Keratinocyte (primary cell): ENCODE measurements at regions not wholly inside any gene's neighbourhood (a gene's known extent, or its start where the extent isn't known, plus 50 kb on each side); places are given as distances from the start of the nearest gene placed in this dataset.

Experiments used
- DNase-seq: peaks from one replicate; pipeline ENCODE4 v3.0.0-alpha.2; 2011; ENCODE audit warnings: low read depth, missing footprints, low spot score
- FAIRE-seq: peaks from 2 replicates; lab custom pipeline; 2011; peaks lifted over from hg19 to GRCh38; lab: Jason Lieb, UNC
- H2AFZ ChIP-seq: 2 replicates; pipeline ENCODE4 v1.6.0; 2012; ENCODE audit warnings: low read length, control low read depth, inconsistent platforms; ENCODE audit not compliant: control insufficient read depth
- H3K27ac ChIP-seq: 2 replicates; pipeline ENCODE4 v1.5.1; 2011; ENCODE audit warnings: low read length; ENCODE audit not compliant: control insufficient read depth, insufficient read depth
- H3K27me3 ChIP-seq: 3 replicates; pipeline ENCODE4 v1.6.0; 2011; ENCODE audit warnings: low read length; ENCODE audit not compliant: control insufficient read depth, insufficient read depth; ENCODE audit errors: extremely low read depth
- H3K36me3 ChIP-seq, 2 experiments: 2 replicates in 1 of 2; 3 replicates in 1 of 2; pipeline ENCODE4 v1.5.1; 2011; ENCODE audit warnings: low read length in 2 of 2, mild to moderate bottlenecking in 1 of 2; ENCODE audit not compliant: control insufficient read depth in 2 of 2, insufficient read depth in 2 of 2; ENCODE audit errors: extremely low read depth in 1 of 2
- H3K4me1 ChIP-seq: 3 replicates; pipeline ENCODE4 v1.5.1; 2011; ENCODE audit warnings: low read length; ENCODE audit not compliant: control insufficient read depth, insufficient read depth; ENCODE audit errors: extremely low read depth
- H3K4me2 ChIP-seq: 3 replicates; pipeline ENCODE4 v1.6.0; 2011; ENCODE audit warnings: low read depth, low read length; ENCODE audit not compliant: control insufficient read depth, insufficient read depth; ENCODE audit errors: extremely low read depth
- H3K4me3 ChIP-seq, 3 experiments: fragments of 200-600 bp in 1 of 3; sonication (generic) in 1 of 3; 2 replicates in 2 of 3; 3 replicates in 1 of 3; pipeline ENCODE4 v1.5.1; 2011 to 2016; ENCODE audit warnings: low read length in 3 of 3, mild to moderate bottlenecking in 3 of 3, control low read depth in 2 of 3, inconsistent platforms in 1 of 3, low read depth in 1 of 3, mixed read lengths in 1 of 3, mixed run types in 1 of 3, moderate library complexity in 1 of 3; ENCODE audit not compliant: control insufficient read depth in 2 of 3, insufficient read depth in 2 of 3; ENCODE audit errors: extremely low read depth in 1 of 3
- H3K79me2 ChIP-seq: 2 replicates; pipeline ENCODE4 v1.6.0; 2012; ENCODE audit warnings: low read length; ENCODE audit not compliant: control insufficient read depth, insufficient read depth
- H3K9ac ChIP-seq: 3 replicates; pipeline ENCODE4 v1.6.0; 2011; ENCODE audit warnings: low read length; ENCODE audit not compliant: control insufficient read depth, insufficient read depth; ENCODE audit errors: extremely low read depth
- H3K9me1 ChIP-seq: 3 replicates; pipeline ENCODE4 v1.6.0; 2011; ENCODE audit warnings: low read length; ENCODE audit not compliant: control insufficient read depth, insufficient read depth; ENCODE audit errors: extremely low read depth
- H3K9me3 ChIP-seq: 2 replicates; pipeline ENCODE4 v1.5.1; 2012; ENCODE audit warnings: low read depth, low read length; ENCODE audit not compliant: control insufficient read depth
- H4K20me1 ChIP-seq: 3 replicates; pipeline ENCODE4 v1.6.0; 2011; ENCODE audit warnings: low read length; ENCODE audit not compliant: control insufficient read depth, insufficient read depth; ENCODE audit errors: extremely low read depth
- EZH2 ChIP-seq: IDR thresholded peaks from one replicate; pipeline ENCODE4 v1.6.1; 2012; ENCODE audit warnings: inconsistent platforms, mild to moderate bottlenecking, low read length, moderate library complexity
- dilution Hi-C: fragments of 300-500 bp; cut with MboI; formaldehyde crosslinking; loops from one replicate; pipeline ENCODE4 v1.7.0; 2020; ENCODE audit warnings: low sequenced_read_pairs; ENCODE audit not compliant: extremely low pct_ligation_motif_present
- TF ChIP-seq, protein P1 (sequence below), 3 experiments: IDR thresholded peaks in 1 of 3; conservative IDR thresholded peaks in 1 of 3; optimal IDR thresholded peaks in 1 of 3; 2 replicates in 2 of 3; 3 replicates in 1 of 3; pipeline versions ENCODE3 to v1.5.1; 2011; ENCODE audit warnings: low read length in 3 of 3, mild to moderate bottlenecking in 3 of 3, moderate library complexity in 2 of 3, control low read depth in 1 of 3, inconsistent platforms in 1 of 3; ENCODE audit not compliant: insufficient read depth in 2 of 3; ENCODE audit errors: extremely low read depth in 1 of 3

DNA sequence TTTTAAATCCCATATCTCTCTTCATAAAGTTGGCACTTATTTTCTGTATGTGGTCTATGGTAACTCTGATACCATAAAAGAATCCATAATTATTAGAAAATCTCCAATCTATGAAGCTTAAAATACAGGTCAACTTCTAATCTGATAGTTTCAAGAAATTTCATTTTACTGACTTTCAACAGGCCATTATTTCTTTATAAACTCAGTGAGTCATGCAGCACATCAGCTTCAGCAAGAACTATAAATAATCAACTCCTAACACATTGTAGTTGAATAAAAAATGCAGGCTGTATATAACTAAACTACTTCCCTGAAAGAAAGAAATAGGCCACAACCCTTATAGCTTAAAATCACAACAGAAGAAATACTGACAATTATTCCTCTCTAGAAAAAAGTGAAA, 204.3 kb upstream of the CCDC150 start:
- H3K36me3 ChIP-seq: no peaks in the 10 kb centered on the region
- H4K20me1 ChIP-seq: no peaks in the 10 kb centered on the region
- no peaks in the 10 kb centered on the region for H3K27me3 ChIP-seq
- no peaks in the 10 kb centered on the region for H3K9me1 ChIP-seq
- H3K9me3 ChIP-seq: no peaks in the 10 kb centered on the region
- H3K4me3 ChIP-seq: no peak overlapping the region
- no peaks in the 10 kb centered on the region for H3K4me1 ChIP-seq
- H3K4me2 ChIP-seq: no peak overlapping the region
- FAIRE-seq (no peak), DNase-seq (no peak)
- no peak overlapping the region for H3K9ac ChIP-seq
- H3K27ac ChIP-seq: no peak overlapping the region
- no peak for TF ChIP-seq EZH2
- TF ChIP-seq, protein P1, sequence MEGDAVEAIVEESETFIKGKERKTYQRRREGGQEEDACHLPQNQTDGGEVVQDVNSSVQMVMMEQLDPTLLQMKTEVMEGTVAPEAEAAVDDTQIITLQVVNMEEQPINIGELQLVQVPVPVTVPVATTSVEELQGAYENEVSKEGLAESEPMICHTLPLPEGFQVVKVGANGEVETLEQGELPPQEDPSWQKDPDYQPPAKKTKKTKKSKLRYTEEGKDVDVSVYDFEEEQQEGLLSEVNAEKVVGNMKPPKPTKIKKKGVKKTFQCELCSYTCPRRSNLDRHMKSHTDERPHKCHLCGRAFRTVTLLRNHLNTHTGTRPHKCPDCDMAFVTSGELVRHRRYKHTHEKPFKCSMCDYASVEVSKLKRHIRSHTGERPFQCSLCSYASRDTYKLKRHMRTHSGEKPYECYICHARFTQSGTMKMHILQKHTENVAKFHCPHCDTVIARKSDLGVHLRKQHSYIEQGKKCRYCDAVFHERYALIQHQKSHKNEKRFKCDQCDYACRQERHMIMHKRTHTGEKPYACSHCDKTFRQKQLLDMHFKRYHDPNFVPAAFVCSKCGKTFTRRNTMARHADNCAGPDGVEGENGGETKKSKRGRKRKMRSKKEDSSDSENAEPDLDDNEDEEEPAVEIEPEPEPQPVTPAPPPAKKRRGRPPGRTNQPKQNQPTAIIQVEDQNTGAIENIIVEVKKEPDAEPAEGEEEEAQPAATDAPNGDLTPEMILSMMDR (optimal IDR thresholded peaks at IDR 0.05 in 1 of 3, IDR thresholded peaks at IDR 0.05 in 1 of 3, conservative IDR thresholded peaks at IDR 0.05 in 1 of 3; ENCODE audit: extremely low read depth in 1 of 3, insufficient read depth in 2 of 3, low read length in 3 of 3): no peak
- no peaks in the 10 kb centered on the region for H3K79me2 ChIP-seq
- dilution Hi-C loops: no loop called here
- H2AFZ ChIP-seq: no peak overlapping the region

DNA sequence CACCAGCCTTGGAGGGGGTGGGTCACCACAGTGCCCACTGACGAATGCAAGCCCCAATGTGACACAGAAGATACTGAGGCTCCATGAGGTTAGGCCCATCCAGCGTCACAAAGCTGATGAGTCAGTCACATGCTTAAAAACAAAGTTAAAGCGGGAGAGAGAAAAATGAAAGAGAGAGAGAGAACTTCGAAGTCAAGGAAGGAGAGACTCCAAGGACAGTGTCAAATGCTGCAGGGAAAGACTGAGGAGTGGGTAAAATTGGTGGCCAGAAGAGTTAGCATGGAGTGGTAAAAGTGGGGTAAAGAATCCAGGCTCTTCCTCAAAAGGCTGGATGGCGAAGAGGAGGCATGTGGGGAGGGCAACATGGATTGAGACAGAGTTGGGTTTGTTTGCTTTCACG, 201.9 kb upstream of the CCDC150 start:
- DNase-seq (no peak), FAIRE-seq (no peak)
- Histone ChIP-seq H3K9me1 (no peaks in the 10 kb centered on the region), H2AFZ (no peak overlapping the region), H3K4me2 (no peak overlapping the region), H3K9ac (no peak overlapping the region), H3K79me2 (no peaks in the 10 kb centered on the region), H3K9me3 (no peaks in the 10 kb centered on the region), H4K20me1 (no peaks in the 10 kb centered on the region), H3K4me3 (no peak overlapping the region), H3K36me3 (no peaks in the 10 kb centered on the region), H3K27me3 (no peaks in the 10 kb centered on the region), H3K4me1 (no peaks in the 10 kb centered on the region), H3K27ac (no peak overlapping the region)
- TF ChIP-seq, protein P1 (optimal IDR thresholded peaks at IDR 0.05 in 1 of 3, IDR thresholded peaks at IDR 0.05 in 1 of 3, conservative IDR thresholded peaks at IDR 0.05 in 1 of 3; ENCODE audit: extremely low read depth in 1 of 3, insufficient read depth in 2 of 3, low read length in 3 of 3): no peak
- TF ChIP-seq EZH2: no peak
- dilution Hi-C loops: no loop called here
